Neural progenitor cell (in vitro differentiated cells): ENCODE measurements at regions not wholly inside any gene's neighbourhood (a gene's known extent, or its start where the extent isn't known, plus 50 kb on each side); places are given as distances from the start of the nearest gene placed in this dataset.

Source experiments
- EZH2 ChIP-seq: fragments of 200-600 bp; sonication (generic); IDR thresholded peaks from 2 replicates; pipeline ENCODE4 v1.6.1; 2017; ENCODE audit warnings: antibody characterized with exemption, mild to moderate bottlenecking, moderate library complexity
- EZH2phosphoT487 ChIP-seq: fragments of 200-600 bp; sonication (generic); IDR thresholded peaks from 2 replicates; pipeline ENCODE4 v1.6.1; 2017; ENCODE audit warnings: antibody characterized with exemption
- TF ChIP-seq, protein P1 (sequence below): fragments of 200-600 bp; sonication (generic); IDR thresholded peaks from 2 replicates; pipeline ENCODE4 v1.5.1; 2017; ENCODE audit warnings: antibody characterized with exemption, mild to moderate bottlenecking

DNA sequence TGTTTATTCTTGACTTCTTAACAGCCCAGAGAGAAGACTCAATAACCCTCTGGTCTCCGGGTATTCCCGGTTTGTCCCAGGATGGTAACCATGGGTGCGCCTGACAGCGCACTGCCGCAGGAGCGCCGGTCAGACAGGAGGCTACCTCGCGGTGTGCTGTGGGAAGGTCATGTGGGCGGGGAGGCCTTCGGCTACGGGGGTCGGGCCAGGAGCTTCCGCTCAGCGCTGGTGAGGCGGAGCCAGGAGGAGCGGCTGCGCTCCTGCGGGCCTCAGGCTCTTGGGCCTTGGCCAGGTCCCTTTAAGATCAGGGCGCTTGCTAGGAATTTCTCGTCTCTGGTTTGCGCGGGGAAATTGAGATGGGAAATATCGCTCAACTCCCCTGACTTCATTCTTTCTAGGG is 182.3 kb upstream of the NDN start:
- no peak for TF ChIP-seq EZH2
- TF ChIP-seq, protein P1, sequence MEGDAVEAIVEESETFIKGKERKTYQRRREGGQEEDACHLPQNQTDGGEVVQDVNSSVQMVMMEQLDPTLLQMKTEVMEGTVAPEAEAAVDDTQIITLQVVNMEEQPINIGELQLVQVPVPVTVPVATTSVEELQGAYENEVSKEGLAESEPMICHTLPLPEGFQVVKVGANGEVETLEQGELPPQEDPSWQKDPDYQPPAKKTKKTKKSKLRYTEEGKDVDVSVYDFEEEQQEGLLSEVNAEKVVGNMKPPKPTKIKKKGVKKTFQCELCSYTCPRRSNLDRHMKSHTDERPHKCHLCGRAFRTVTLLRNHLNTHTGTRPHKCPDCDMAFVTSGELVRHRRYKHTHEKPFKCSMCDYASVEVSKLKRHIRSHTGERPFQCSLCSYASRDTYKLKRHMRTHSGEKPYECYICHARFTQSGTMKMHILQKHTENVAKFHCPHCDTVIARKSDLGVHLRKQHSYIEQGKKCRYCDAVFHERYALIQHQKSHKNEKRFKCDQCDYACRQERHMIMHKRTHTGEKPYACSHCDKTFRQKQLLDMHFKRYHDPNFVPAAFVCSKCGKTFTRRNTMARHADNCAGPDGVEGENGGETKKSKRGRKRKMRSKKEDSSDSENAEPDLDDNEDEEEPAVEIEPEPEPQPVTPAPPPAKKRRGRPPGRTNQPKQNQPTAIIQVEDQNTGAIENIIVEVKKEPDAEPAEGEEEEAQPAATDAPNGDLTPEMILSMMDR, result no peak
- no peak for TF ChIP-seq EZH2phosphoT487
